ENCODE measurements at regions not wholly inside any gene's neighbourhood (a gene's known extent, or its start where the extent isn't known, plus 50 kb on each side); places are given as distances from the start of the nearest gene placed in this dataset.

DNA sequence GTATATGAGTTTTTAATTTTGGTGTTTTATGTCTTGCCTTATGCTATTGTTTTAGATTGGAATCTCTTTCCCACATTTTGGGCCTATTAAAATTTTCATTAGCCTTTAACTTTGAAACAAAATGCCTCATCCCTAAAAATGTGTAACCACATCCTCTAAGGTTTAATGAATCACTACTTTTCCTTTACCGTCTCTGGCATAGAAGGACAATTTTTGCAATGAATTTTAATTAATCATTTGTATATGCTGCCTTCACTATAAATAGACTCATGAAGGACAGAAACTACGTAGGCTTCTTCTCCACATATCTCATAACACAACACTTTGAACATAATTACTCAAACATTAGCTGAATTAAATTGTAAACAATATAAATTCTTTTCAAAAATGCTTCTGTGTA is 421.5 kb downstream of the NLGN4X start:
- TF ChIP-seq ARNT (IDR thresholded peaks at IDR 0.05) (no peak), SUZ12 (IDR thresholded peaks at IDR 0.05) (no peak), SP1 (IDR thresholded peaks at IDR 0.05) (no peak), FOXA1 (IDR thresholded peaks at IDR 0.05) (no peak), FOXM1 (IDR thresholded peaks at IDR 0.05; ENCODE audit: borderline replicate concordance) (no peak), TARDBP (IDR thresholded peaks at IDR 0.05) (no peak)
